Mesendoderm (in vitro differentiated cells): ENCODE measurements at regions not wholly inside any gene's neighbourhood (a gene's known extent, or its start where the extent isn't known, plus 50 kb on each side); places are given as distances from the start of the nearest gene placed in this dataset.

Experiments used
- DNase-seq: peaks from one replicate; pipeline ENCODE4 v3.0.0; 2013
- H2AK5ac ChIP-seq: 2 replicates; pipeline ENCODE4 v1.6.1; 2013; ENCODE audit warnings: low read length, inconsistent platforms
- H2BK120ac ChIP-seq: 2 replicates; pipeline ENCODE4 v1.6.1; 2013; ENCODE audit warnings: low read depth, mild to moderate bottlenecking, low read length, moderate library complexity, mixed read lengths
- H2BK15ac ChIP-seq: replicated peaks from 2 replicates; pipeline ENCODE4 v1.6.1; 2013; ENCODE audit warnings: low read depth, mild to moderate bottlenecking, moderate library complexity
- H2BK5ac ChIP-seq: 2 replicates; pipeline ENCODE4 v1.6.1; 2013; ENCODE audit warnings: low read length, inconsistent platforms
- H3K18ac ChIP-seq: 2 replicates; pipeline ENCODE4 v1.6.1; 2013; ENCODE audit warnings: mild to moderate bottlenecking, low read length, mixed read lengths
- H3K23ac ChIP-seq: one replicate; pipeline ENCODE4 v1.6.1; 2013; ENCODE audit warnings: low read length
- H3K27ac ChIP-seq: 2 replicates; pipeline ENCODE4 v1.5.1; 2013; ENCODE audit warnings: low read depth, mild to moderate bottlenecking, inconsistent platforms, low read length, moderate library complexity
- H3K27me3 ChIP-seq: 2 replicates; pipeline ENCODE4 v1.6.1; 2013; ENCODE audit warnings: low read length, control low read depth, mild to moderate bottlenecking, inconsistent platforms; ENCODE audit not compliant: insufficient read depth, poor library complexity
- H3K36me3 ChIP-seq: 2 replicates; pipeline ENCODE4 v1.6.1; 2013; ENCODE audit warnings: low read length, inconsistent platforms; ENCODE audit not compliant: control insufficient read depth, insufficient read depth
- H3K4ac ChIP-seq: one replicate; pipeline ENCODE4 v1.6.1; 2013; ENCODE audit warnings: low read depth, mild to moderate bottlenecking, low read length, moderate library complexity
- H3K4me1 ChIP-seq: 2 replicates; pipeline ENCODE4 v1.6.1; 2013; ENCODE audit warnings: low read depth, low read length, inconsistent platforms; ENCODE audit not compliant: control insufficient read depth
- H3K4me2 ChIP-seq: 2 replicates; pipeline ENCODE4 v1.6.1; 2013; ENCODE audit warnings: low read length
- H3K4me3 ChIP-seq: 2 replicates; pipeline ENCODE4 v1.5.1; 2013; ENCODE audit warnings: mild to moderate bottlenecking, low read length
- H3K56ac ChIP-seq: one replicate; pipeline ENCODE4 v1.6.1; 2013; ENCODE audit warnings: low read length
- H3K79me1 ChIP-seq: 2 replicates; pipeline ENCODE4 v1.6.1; 2013; ENCODE audit warnings: low read length, inconsistent platforms
- H3K79me2 ChIP-seq: 2 replicates; pipeline ENCODE4 v1.6.1; 2013; ENCODE audit warnings: mild to moderate bottlenecking, low read length; ENCODE audit not compliant: control insufficient read depth, insufficient read depth
- H3K9ac ChIP-seq: 2 replicates; pipeline ENCODE4 v1.6.1; 2013; ENCODE audit warnings: low read length, inconsistent platforms
- H4K5ac ChIP-seq: one replicate; pipeline ENCODE4 v1.6.1; 2013; ENCODE audit warnings: low read length
- H4K8ac ChIP-seq: one replicate; pipeline ENCODE4 v1.6.1; 2013; ENCODE audit warnings: low read depth, mild to moderate bottlenecking, control low read depth, low read length, moderate library complexity
- WGBS: extraction: QIAGEN DNeasy Blood & Tissue Kit; methylation state at CpG from one replicate; pipeline ENCODE4 v1.1.7; 2013; ENCODE audit warnings: low lambda C conversion rate, missing lambda C conversion rate; ENCODE audit not compliant: insufficient coverage; ENCODE audit errors: extremely low coverage; 5-methylcytosine and 5-hydroxymethylcytosine counted together

GRCh38 chr3:106299300-106300098 is 430.7 kb upstream of the CBLB start:
- H2AK5ac ChIP-seq, result no peak overlapping the region
- H2BK120ac ChIP-seq, result no peak overlapping the region
- no peak overlapping the region for H3K18ac ChIP-seq
- no peak overlapping the region for H3K27ac ChIP-seq
- H3K4me2 ChIP-seq, result no peak overlapping the region
- no peak overlapping the region for H2BK15ac ChIP-seq
- no peaks in the 10 kb centered on the region for H3K4me1 ChIP-seq
- no peak overlapping the region for H3K4ac ChIP-seq
- H2BK5ac ChIP-seq, result no peak overlapping the region
- no peaks in the 10 kb centered on the region for H3K79me1 ChIP-seq
- H4K5ac ChIP-seq, result no peak overlapping the region
- no peak overlapping the region for H3K4me3 ChIP-seq
- H3K23ac ChIP-seq, result no peak overlapping the region
- no peaks in the 10 kb centered on the region for H3K36me3 ChIP-seq
- H3K56ac ChIP-seq, result no peak overlapping the region
- DNase-seq, result no peak
- H3K27me3 ChIP-seq, result no peaks in the 10 kb centered on the region
- WGBS, result no CpG with 5 or more reads among the region's 2 CpGs
- H3K9ac ChIP-seq, result no peak overlapping the region
- H3K79me2 ChIP-seq, result no peaks in the 10 kb centered on the region
- no peak overlapping the region for H4K8ac ChIP-seq

DNA sequence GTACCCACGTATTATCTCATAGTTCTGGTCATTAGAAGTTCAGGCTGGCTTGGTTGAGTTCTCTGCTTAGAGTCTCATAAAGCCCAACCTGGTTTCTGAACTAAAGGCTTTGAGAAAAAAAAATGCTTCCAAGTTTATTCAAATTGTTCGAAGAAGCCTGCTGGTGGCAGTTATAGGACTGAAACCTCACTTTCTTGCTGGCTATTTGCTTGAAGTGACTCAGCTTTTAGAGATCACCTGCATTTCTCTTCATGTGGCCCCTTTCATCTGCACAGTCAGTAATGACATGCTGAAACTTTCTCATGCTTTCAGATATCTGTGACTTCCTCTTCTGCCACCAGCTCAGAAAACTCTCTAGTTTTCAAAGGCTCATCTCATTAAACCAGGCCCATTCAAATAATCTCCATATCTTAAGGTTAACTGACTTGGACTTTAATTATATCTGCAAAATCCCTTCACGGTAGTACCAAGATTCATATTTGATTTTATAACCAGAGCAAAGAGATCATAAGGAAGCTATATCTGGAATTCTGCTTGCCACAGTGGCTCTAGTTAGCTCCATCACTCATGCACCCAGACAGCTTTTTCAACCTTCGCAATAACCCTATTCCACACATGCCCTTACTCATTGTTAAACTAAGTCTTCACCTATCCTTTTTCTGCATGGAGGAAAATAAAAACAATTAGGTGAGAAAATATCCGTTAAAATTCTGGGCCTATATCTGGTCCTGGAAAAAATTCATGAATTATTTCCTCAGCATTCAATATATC is 433.8 kb upstream of the CBLB start:
- no peak overlapping the region for H3K9ac ChIP-seq
- H3K4me1 ChIP-seq, result no peaks in the 10 kb centered on the region
- H2AK5ac ChIP-seq, result no peak overlapping the region
- no peak overlapping the region for H3K56ac ChIP-seq
- H4K8ac ChIP-seq, result no peak overlapping the region
- H3K27me3 ChIP-seq, result no peaks in the 10 kb centered on the region
- H2BK120ac ChIP-seq, result no peak overlapping the region
- H3K4me2 ChIP-seq, result no peak overlapping the region
- H3K23ac ChIP-seq, result no peak overlapping the region
- H3K4ac ChIP-seq, result no peak overlapping the region
- no peak overlapping the region for H3K27ac ChIP-seq
- no peak for DNase-seq
- H4K5ac ChIP-seq, result no peak overlapping the region
- no peaks in the 10 kb centered on the region for H3K79me2 ChIP-seq
- H2BK5ac ChIP-seq, result no peak overlapping the region
- WGBS, result no CpG with 5 or more reads among the region's 5 CpGs
- H3K4me3 ChIP-seq, result no peak overlapping the region
- no peak overlapping the region for H3K18ac ChIP-seq
- H3K79me1 ChIP-seq, result no peaks in the 10 kb centered on the region
- no peak overlapping the region for H2BK15ac ChIP-seq
- no peaks in the 10 kb centered on the region for H3K36me3 ChIP-seq

DNA sequence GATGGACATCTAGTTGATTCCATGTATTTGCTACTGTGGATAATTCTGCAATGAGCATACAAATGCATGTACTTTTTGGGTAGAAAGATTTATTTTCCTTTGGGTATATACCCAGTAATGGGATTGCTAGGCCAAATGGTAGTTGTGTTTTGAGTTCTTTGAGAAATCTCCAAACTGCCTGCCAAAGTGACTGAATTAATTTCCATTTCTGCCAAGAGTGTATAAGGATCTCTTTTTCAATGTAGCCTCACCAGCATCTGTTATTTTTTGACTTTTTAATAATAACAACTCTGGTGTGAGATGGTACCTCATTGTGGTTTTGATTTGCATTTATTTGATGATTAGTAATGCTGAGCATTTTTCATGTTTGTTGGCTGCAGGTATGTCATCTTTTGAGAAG is 435.0 kb upstream of the CBLB start:
- H3K18ac ChIP-seq, result no peak overlapping the region
- no peak overlapping the region for H4K5ac ChIP-seq
- no peak overlapping the region for H4K8ac ChIP-seq
- H3K79me1 ChIP-seq, result no peaks in the 10 kb centered on the region
- H3K4me3 ChIP-seq, result no peak overlapping the region
- H3K4me2 ChIP-seq, result no peak overlapping the region
- no peak overlapping the region for H2BK5ac ChIP-seq
- no peak overlapping the region for H3K27ac ChIP-seq
- H3K23ac ChIP-seq, result no peak overlapping the region
- H3K4ac ChIP-seq, result no peak overlapping the region
- no peak overlapping the region for H2BK15ac ChIP-seq
- no peak overlapping the region for H3K56ac ChIP-seq
- no peaks in the 10 kb centered on the region for H3K79me2 ChIP-seq
- H3K9ac ChIP-seq, result no peak overlapping the region
- no peaks in the 10 kb centered on the region for H3K4me1 ChIP-seq
- H2BK120ac ChIP-seq, result no peak overlapping the region
- no peak overlapping the region for H2AK5ac ChIP-seq
- DNase-seq, result no peak
- H3K36me3 ChIP-seq, result no peaks in the 10 kb centered on the region
- no peaks in the 10 kb centered on the region for H3K27me3 ChIP-seq

- H3K36me3 ChIP-seq, result no peaks in the 10 kb centered on the region
- H3K56ac ChIP-seq, result no peak overlapping the region
- no peak overlapping the region for H2AK5ac ChIP-seq
- H4K5ac ChIP-seq, result no peak overlapping the region
- no peaks in the 10 kb centered on the region for H3K79me2 ChIP-seq
- H3K23ac ChIP-seq, result no peak overlapping the region
- H2BK120ac ChIP-seq, result no peak overlapping the region
- WGBS, result no CpG with 5 or more reads among the region's 2 CpGs
- H3K4me3 ChIP-seq, result no peak overlapping the region
- no peaks in the 10 kb centered on the region for H3K4me1 ChIP-seq
- no peaks in the 10 kb centered on the region for H3K27me3 ChIP-seq
- H3K18ac ChIP-seq, result no peak overlapping the region
- H4K8ac ChIP-seq, result no peak overlapping the region
- H3K4ac ChIP-seq, result no peak overlapping the region
- no peak overlapping the region for H2BK15ac ChIP-seq
- no peak overlapping the region for H3K9ac ChIP-seq
- H3K27ac ChIP-seq, result no peak overlapping the region
- no peak for DNase-seq
- no peaks in the 10 kb centered on the region for H3K79me1 ChIP-seq
- no peak overlapping the region for H3K4me2 ChIP-seq
- no peak overlapping the region for H2BK5ac ChIP-seq
These were observed 436.3 kb upstream of the CBLB start for GRCh38 chr3:106305127-106305526.

DNA sequence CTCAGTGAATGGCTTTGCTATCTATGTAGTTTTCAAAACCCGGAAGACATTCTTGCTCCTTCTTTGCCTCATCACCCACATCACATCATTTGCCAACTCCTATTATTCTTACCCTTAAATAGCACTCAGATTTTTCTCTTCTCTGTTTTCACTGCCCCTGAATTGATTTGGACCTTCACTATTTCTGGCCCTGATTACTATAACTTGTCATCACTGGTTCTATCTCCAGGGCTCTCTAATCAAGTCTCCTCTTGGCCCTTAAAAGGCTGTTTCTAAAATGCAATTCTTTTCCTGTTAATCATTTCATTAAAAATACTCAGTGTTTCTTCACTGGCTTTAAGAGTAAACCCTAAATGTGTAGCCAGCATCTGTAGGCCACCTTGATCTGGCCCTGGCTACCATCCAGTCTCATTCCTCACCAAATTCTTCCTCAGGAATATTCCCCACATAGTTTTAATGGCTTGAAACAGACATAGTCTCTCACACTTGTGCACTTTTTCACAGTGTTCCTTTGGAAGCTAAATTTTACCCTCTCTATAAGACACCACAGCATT is 437.1 kb upstream of the CBLB start:
- Histone ChIP-seq H3K4ac (no peak overlapping the region), H3K4me2 (no peak overlapping the region), H3K4me1 (no peaks in the 10 kb centered on the region), H4K5ac (no peak overlapping the region), H3K79me1 (no peaks in the 10 kb centered on the region), H3K27ac (no peak overlapping the region), H3K36me3 (no peaks in the 10 kb centered on the region), H3K56ac (no peak overlapping the region), H4K8ac (no peak overlapping the region), H3K4me3 (no peak overlapping the region), H3K23ac (no peak overlapping the region), H3K79me2 (no peaks in the 10 kb centered on the region), H3K18ac (no peak overlapping the region), H3K27me3 (no peaks in the 10 kb centered on the region), H2BK15ac (no peak overlapping the region), H3K9ac (no peak overlapping the region), H2AK5ac (no peak overlapping the region), H2BK120ac (no peak overlapping the region), H2BK5ac (no peak overlapping the region)
- WGBS, result no CpG with 5 or more reads among the region's 1 CpG
- DNase-seq, result no peak
